Panc1 (cell line): ENCODE measurements at regions not wholly inside any gene's neighbourhood (a gene's known extent, or its start where the extent isn't known, plus 50 kb on each side); places are given as distances from the start of the nearest gene placed in this dataset.

Experiments
- ATAC-seq: fragments of 200-7000 bp; cut with Tn5 transposase; 2 replicates; pipeline ENCODE4 v1.9.1; 2020; ENCODE audit warnings: mild to moderate bottlenecking, moderate library complexity
- BruUV-seq: library from RNA; stranded (reverse); fragments of 400-500 nt; replicated peaks from 2 replicates; lab custom pipeline; 2021; lab: Mats Ljungman, UMichigan
- CTCF ChIA-PET: fragments of 300-600 bp; sonication (Branson Sonifier 250); formaldehyde crosslinking; loops from one replicate; lab custom pipeline; 2022; ENCODE audit warnings: antibody characterized with exemption; lab: Charles Lee
- POLR2A ChIA-PET: fragments of 300-600 bp; sonication (Branson Sonifier 250); formaldehyde crosslinking; loops from one replicate; lab custom pipeline; 2022; ENCODE audit warnings: antibody characterized with exemption; lab: Charles Lee
- DNase-seq: peaks from one replicate; pipeline ENCODE4 v3.0.0-alpha.2; 2010; ENCODE audit warnings: low read depth, low spot score
- H3K27ac ChIP-seq: 2 replicates; pipeline ENCODE4 v1.5.1; 2011; ENCODE audit warnings: mild to moderate bottlenecking, low read length, inconsistent platforms
- H3K27me3 ChIP-seq: fragments of 200-500 bp; sonication (Bioruptor generic); 2 replicates; pipeline ENCODE4 v1.6.0; 2014; ENCODE audit warnings: low read length, inconsistent platforms; ENCODE audit not compliant: control insufficient read depth, insufficient read depth
- H3K36me3 ChIP-seq: fragments of 200-500 bp; sonication (Bioruptor generic); 2 replicates; pipeline ENCODE4 v1.5.1; 2014; ENCODE audit warnings: inconsistent platforms, mild to moderate bottlenecking, low read length, moderate library complexity; ENCODE audit not compliant: control insufficient read depth, insufficient read depth
- H3K4me1 ChIP-seq: 2 replicates; pipeline ENCODE4 v1.5.1; 2011; ENCODE audit warnings: inconsistent platforms, mild to moderate bottlenecking, low read length, moderate library complexity; ENCODE audit not compliant: control insufficient read depth, insufficient read depth
- H3K4me3 ChIP-seq, 2 experiments: 2 replicates each; pipeline ENCODE4 v1.5.1; 2011 to 2012; ENCODE audit warnings: low read depth in 2 of 2, low read length in 2 of 2, mild to moderate bottlenecking in 2 of 2, inconsistent platforms in 1 of 2, moderate library complexity in 1 of 2
- H3K9me3 ChIP-seq: fragments of 200-500 bp; sonication (Bioruptor generic); 2 replicates; pipeline ENCODE4 v1.5.1; 2014; ENCODE audit warnings: low read depth, mild to moderate bottlenecking, inconsistent platforms, low read length, moderate library complexity; ENCODE audit not compliant: control insufficient read depth, insufficient read depth
- POLR2AphosphoS5 ChIP-seq: IDR thresholded peaks from 2 replicates; pipeline ENCODE4 v1.6.1; 2012; ENCODE audit warnings: mild to moderate bottlenecking, low read depth, low read length, moderate library complexity
- SIN3A ChIP-seq: IDR thresholded peaks from 2 replicates; pipeline ENCODE4 v1.6.1; 2012; ENCODE audit warnings: low read depth, mild to moderate bottlenecking, low read length, moderate library complexity, borderline replicate concordance; ENCODE audit not compliant: insufficient read depth
- TCF7L2 ChIP-seq: IDR thresholded peaks from 2 replicates; pipeline ENCODE4 v1.6.1; 2011; ENCODE audit warnings: mild to moderate bottlenecking, low read depth, low read length, inconsistent platforms
- in situ Hi-C: cut with HindIII; loops from 2 replicates; pipeline ENCODE4 v1.10.0; 2016; ENCODE audit warnings: low sequenced_read_pairs, low pct_unique_long_range_greater_than_20kb
- intact Hi-C: fragments of 100-400 bp; cut with micrococcal nuclease; formaldehyde crosslinking; loops from one replicate; pipeline ENCODE4 v1.10.0; 2022; ENCODE audit not compliant: unreplicated experiment
- TF ChIP-seq, protein P1 (sequence below), 2 experiments: IDR thresholded peaks; 2 replicates each; pipeline ENCODE4 v1.6.1; 2011 to 2012; ENCODE audit warnings: low read depth in 2 of 2, control low read depth in 1 of 2, low read length in 1 of 2, mild to moderate bottlenecking in 1 of 2, moderate library complexity in 1 of 2; ENCODE audit not compliant: insufficient read depth in 1 of 2
- TF ChIP-seq, protein P2 (sequence below): fragments of 450-650 bp; IDR thresholded peaks from 2 replicates; pipeline ENCODE4 v1.5.1; 2017; ENCODE audit warnings: mild to moderate bottlenecking

DNA sequence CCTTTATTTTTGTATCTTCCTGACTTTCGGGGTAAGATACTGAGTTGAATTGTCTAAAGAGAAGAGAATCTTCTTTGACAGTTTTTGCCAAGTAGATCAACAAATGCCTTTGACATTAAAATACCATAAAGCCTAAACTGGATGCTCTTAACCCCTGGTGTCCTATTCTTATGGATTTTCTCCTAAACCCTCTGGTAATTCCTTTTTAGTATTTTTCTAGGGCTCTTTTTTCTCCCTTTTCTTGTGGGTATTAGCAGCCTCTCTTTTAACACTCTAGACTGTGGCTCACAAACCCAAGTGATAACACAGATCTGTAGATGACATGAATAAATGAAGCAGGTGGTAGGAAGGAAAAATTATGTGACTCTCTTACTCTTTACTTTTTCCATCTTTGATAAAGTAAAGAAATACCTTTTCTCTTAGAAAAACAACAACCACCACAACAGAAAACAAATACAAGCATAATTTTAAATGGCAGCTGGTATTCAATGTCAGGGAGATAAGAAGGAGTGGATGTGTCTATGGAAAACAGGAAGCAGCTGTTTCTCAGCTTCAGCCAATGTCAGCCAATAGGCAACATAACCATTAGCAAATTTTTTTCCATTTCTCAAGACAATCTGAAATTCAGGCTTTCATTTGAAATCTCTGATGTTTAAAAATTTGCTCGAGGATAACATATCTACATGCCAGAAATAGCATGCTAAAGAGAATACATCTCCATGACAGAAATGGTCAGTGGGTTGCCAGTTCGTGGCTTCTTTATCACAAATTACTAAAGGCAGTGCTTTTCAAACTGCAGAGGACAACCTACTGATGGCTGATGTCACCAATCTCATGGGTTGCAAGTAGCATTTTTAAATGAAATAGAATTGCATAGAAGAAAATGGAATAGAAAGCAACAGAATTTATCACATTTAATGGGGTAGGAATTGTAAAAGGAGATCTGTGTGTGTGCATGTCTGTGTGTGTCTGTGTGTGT, 123.1 kb upstream of the KRR1 start:
- intact Hi-C loops = no loop called here

GRCh38 chr12:75633789-75634188, 122.4 kb upstream of the KRR1 start:
- in situ Hi-C loops (no loop called here), intact Hi-C loops (no loop called here)
- Histone ChIP-seq H3K27me3 (no peaks in the 10 kb centered on the region), H3K36me3 (no peaks in the 10 kb centered on the region), H3K9me3 (peaks cover 16% of the 10 kb centered on the region; the same call in 1 of the 2 replicates), H3K4me3 (no peak overlapping the region), H3K27ac (peak overlapping the region; percentile 87), H3K4me1 (peaks cover 27% of the 10 kb centered on the region)
- TF ChIP-seq POLR2AphosphoS5 (no peak), TCF7L2 (no peak), SIN3A (no peak)
- TF ChIP-seq, protein P1, sequence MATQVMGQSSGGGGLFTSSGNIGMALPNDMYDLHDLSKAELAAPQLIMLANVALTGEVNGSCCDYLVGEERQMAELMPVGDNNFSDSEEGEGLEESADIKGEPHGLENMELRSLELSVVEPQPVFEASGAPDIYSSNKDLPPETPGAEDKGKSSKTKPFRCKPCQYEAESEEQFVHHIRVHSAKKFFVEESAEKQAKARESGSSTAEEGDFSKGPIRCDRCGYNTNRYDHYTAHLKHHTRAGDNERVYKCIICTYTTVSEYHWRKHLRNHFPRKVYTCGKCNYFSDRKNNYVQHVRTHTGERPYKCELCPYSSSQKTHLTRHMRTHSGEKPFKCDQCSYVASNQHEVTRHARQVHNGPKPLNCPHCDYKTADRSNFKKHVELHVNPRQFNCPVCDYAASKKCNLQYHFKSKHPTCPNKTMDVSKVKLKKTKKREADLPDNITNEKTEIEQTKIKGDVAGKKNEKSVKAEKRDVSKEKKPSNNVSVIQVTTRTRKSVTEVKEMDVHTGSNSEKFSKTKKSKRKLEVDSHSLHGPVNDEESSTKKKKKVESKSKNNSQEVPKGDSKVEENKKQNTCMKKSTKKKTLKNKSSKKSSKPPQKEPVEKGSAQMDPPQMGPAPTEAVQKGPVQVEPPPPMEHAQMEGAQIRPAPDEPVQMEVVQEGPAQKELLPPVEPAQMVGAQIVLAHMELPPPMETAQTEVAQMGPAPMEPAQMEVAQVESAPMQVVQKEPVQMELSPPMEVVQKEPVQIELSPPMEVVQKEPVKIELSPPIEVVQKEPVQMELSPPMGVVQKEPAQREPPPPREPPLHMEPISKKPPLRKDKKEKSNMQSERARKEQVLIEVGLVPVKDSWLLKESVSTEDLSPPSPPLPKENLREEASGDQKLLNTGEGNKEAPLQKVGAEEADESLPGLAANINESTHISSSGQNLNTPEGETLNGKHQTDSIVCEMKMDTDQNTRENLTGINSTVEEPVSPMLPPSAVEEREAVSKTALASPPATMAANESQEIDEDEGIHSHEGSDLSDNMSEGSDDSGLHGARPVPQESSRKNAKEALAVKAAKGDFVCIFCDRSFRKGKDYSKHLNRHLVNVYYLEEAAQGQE (IDR thresholded peaks at IDR 0.05; ENCODE audit: insufficient read depth in 1 of 2, low read depth in 2 of 2, low read length in 1 of 2) = no peak
- TF ChIP-seq, protein P2, sequence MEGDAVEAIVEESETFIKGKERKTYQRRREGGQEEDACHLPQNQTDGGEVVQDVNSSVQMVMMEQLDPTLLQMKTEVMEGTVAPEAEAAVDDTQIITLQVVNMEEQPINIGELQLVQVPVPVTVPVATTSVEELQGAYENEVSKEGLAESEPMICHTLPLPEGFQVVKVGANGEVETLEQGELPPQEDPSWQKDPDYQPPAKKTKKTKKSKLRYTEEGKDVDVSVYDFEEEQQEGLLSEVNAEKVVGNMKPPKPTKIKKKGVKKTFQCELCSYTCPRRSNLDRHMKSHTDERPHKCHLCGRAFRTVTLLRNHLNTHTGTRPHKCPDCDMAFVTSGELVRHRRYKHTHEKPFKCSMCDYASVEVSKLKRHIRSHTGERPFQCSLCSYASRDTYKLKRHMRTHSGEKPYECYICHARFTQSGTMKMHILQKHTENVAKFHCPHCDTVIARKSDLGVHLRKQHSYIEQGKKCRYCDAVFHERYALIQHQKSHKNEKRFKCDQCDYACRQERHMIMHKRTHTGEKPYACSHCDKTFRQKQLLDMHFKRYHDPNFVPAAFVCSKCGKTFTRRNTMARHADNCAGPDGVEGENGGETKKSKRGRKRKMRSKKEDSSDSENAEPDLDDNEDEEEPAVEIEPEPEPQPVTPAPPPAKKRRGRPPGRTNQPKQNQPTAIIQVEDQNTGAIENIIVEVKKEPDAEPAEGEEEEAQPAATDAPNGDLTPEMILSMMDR = no peak
- POLR2A ChIA-PET = no interaction called here
- DNase-seq = no peak
- CTCF ChIA-PET = no interaction called here
- no TSS peak for BruUV-seq
- ATAC-seq = no peak

More for the DNA sequence above, 123.1 kb upstream of the KRR1 start:
- ChIA-PET CTCF (no interaction called here), POLR2A (no interaction called here)
- no peak overlapping the region for H3K4me3 ChIP-seq
- ATAC-seq (no peak), DNase-seq (no peak)
- in situ Hi-C loops = no loop called here
- no peaks in the 10 kb centered on the region for H3K27me3 ChIP-seq
- peaks cover 16% of the 10 kb centered on the region; the same call in 1 of the 2 replicates for H3K9me3 ChIP-seq
- peak overlapping the region; percentile 87 for H3K27ac ChIP-seq
- TF ChIP-seq TCF7L2 (no peak), POLR2AphosphoS5 (no peak), SIN3A (no peak)
- TF ChIP-seq, protein P1 (IDR thresholded peaks at IDR 0.05; ENCODE audit: insufficient read depth in 1 of 2, low read depth in 2 of 2, low read length in 1 of 2) = no peak
- TF ChIP-seq, protein P2 = no peak
- peaks cover 26% of the 10 kb centered on the region for H3K4me1 ChIP-seq
- BruUV-seq = no TSS peak
- no peaks in the 10 kb centered on the region for H3K36me3 ChIP-seq
